ENCODE measurements at regions not wholly inside any gene's neighbourhood (a gene's known extent, or its start where the extent isn't known, plus 50 kb on each side); places are given as distances from the start of the nearest gene placed in this dataset.
"Not testable (repeated sequence)": the region's sequence is repeated elsewhere in the genome, so short reads cannot be mapped to it uniquely, and the experiment has no call there.

DNA sequence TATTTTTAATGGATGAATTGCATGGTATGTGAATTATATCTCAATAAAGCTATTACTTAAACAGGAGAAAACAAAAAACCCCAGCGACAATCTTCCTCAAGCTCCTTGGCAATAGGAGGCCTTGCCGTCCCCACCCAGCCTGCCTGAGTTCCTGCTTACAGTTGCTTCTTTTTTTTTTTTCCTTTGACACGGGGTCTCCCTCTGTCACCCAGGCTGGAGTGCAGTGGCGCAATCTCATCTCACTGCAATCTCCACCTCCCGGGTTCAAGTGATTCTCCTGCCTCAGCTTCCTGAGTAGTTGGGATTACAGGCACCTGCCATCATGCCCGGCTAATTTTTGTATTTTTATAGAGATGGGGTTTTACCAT, 88.6 kb upstream of the CUX1 start:
- TF ChIP-seq SMC3 (IDR thresholded peaks at IDR 0.05); HDAC2 (IDR thresholded peaks at IDR 0.05); POLR2A (IDR thresholded peaks at IDR 0.05; ENCODE audit: low read length); CHD4 (IDR thresholded peaks at IDR 0.05; ENCODE audit: borderline replicate concordance); CBX2 (IDR thresholded peaks at IDR 0.05; ENCODE audit: borderline replicate concordance, low read depth); REST (IDR thresholded peaks at IDR 0.05); MAFK (IDR thresholded peaks at IDR 0.05; ENCODE audit: partially characterized antibody); ZSCAN20 (CRISPR knock-in tag; IDR thresholded peaks at IDR 0.05); TP53 (CRISPR knock-in tag; IDR thresholded peaks at IDR 0.05); MAZ (IDR thresholded peaks at IDR 0.05; ENCODE audit: borderline replicate concordance, low read depth, low read length); BHLHE40 (IDR thresholded peaks at IDR 0.05; ENCODE audit: low read depth, low read length): not testable (repeated sequence)
- TF ChIP-seq, protein P1, sequence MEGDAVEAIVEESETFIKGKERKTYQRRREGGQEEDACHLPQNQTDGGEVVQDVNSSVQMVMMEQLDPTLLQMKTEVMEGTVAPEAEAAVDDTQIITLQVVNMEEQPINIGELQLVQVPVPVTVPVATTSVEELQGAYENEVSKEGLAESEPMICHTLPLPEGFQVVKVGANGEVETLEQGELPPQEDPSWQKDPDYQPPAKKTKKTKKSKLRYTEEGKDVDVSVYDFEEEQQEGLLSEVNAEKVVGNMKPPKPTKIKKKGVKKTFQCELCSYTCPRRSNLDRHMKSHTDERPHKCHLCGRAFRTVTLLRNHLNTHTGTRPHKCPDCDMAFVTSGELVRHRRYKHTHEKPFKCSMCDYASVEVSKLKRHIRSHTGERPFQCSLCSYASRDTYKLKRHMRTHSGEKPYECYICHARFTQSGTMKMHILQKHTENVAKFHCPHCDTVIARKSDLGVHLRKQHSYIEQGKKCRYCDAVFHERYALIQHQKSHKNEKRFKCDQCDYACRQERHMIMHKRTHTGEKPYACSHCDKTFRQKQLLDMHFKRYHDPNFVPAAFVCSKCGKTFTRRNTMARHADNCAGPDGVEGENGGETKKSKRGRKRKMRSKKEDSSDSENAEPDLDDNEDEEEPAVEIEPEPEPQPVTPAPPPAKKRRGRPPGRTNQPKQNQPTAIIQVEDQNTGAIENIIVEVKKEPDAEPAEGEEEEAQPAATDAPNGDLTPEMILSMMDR (IDR thresholded peaks at IDR 0.05), result not testable (repeated sequence)
- TF ChIP-seq, protein P2, sequence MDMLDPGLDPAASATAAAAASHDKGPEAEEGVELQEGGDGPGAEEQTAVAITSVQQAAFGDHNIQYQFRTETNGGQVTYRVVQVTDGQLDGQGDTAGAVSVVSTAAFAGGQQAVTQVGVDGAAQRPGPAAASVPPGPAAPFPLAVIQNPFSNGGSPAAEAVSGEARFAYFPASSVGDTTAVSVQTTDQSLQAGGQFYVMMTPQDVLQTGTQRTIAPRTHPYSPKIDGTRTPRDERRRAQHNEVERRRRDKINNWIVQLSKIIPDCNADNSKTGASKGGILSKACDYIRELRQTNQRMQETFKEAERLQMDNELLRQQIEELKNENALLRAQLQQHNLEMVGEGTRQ (IDR thresholded peaks at IDR 0.05), result not testable (repeated sequence)
- TF ChIP-seq, protein P3, sequence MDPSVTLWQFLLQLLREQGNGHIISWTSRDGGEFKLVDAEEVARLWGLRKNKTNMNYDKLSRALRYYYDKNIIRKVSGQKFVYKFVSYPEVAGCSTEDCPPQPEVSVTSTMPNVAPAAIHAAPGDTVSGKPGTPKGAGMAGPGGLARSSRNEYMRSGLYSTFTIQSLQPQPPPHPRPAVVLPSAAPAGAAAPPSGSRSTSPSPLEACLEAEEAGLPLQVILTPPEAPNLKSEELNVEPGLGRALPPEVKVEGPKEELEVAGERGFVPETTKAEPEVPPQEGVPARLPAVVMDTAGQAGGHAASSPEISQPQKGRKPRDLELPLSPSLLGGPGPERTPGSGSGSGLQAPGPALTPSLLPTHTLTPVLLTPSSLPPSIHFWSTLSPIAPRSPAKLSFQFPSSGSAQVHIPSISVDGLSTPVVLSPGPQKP (IDR thresholded peaks at IDR 0.05; ENCODE audit: low read depth, low read length), result not testable (repeated sequence)
